Ovary (tissue), 3 donors: ENCODE measurements at regions not wholly inside any gene's neighbourhood (a gene's known extent, or its start where the extent isn't known, plus 50 kb on each side); places are given as distances from the start of the nearest gene placed in this dataset.

Experiments
- CTCF ChIP-seq, 3 donors: fragments of 450-650 bp in 2 of 3; fragments of 200-600 bp in 1 of 3; IDR thresholded peaks; one replicate each; pipeline versions ENCODE4 v1.5.1 to v1.8.0; 2016 to 2022; ENCODE audit warnings: antibody characterized with exemption in 3 of 3, mild to moderate bottlenecking in 1 of 3
- POLR2A ChIP-seq: fragments of 450-650 bp; IDR thresholded peaks from one replicate; pipeline ENCODE4 v1.6.1; 2017; ENCODE audit warnings: antibody characterized with exemption, mild to moderate bottlenecking, moderate library complexity
- donor health status: DM: no; HTN: no; CAD: no.

GRCh38 chr11:19398273-19398672 is 157.5 kb upstream of the E2F8 start:
- TF ChIP-seq CTCF (IDR thresholded peaks at IDR 0.05) (no peak), POLR2A (no peak)
